H1 (cell line): ENCODE measurements at regions not wholly inside any gene's neighbourhood (a gene's known extent, or its start where the extent isn't known, plus 50 kb on each side); places are given as distances from the start of the nearest gene placed in this dataset.

ENCODE experiments used
- CHD2 ChIP-seq: IDR thresholded peaks from 2 replicates; pipeline ENCODE4 v1.6.1; 2012; ENCODE audit warnings: low read length, improper control_type of control experiment
- EGR1 ChIP-seq: IDR thresholded peaks from 2 replicates; pipeline ENCODE4 v1.6.1; 2011; ENCODE audit warnings: low read depth, low read length, borderline replicate concordance
- RAD21 ChIP-seq, 2 experiments: IDR thresholded peaks in 1 of 2; conservative IDR thresholded peaks in 1 of 2; 2 replicates each; pipeline ENCODE4 v1.6.1; 2011; ENCODE audit warnings: low read depth in 2 of 2, low read length in 2 of 2, improper control_type of control experiment in 1 of 2, inconsistent platforms in 1 of 2, mild to moderate bottlenecking in 1 of 2, moderate library complexity in 1 of 2
- SIN3A ChIP-seq, 2 experiments: IDR thresholded peaks in 1 of 2; conservative IDR thresholded peaks in 1 of 2; 2 replicates each; pipeline ENCODE4 v1.6.1; 2011 to 2012; ENCODE audit warnings: low read length in 2 of 2, improper control_type of control experiment in 1 of 2, low read depth in 1 of 2, mild to moderate bottlenecking in 1 of 2

GRCh38 chrX:7689791-7690412, 153.1 kb upstream of the VCX start (continued):
- TF ChIP-seq RAD21 (IDR thresholded peaks at IDR 0.05 in 1 of 2, conservative IDR thresholded peaks at IDR 0.05 in 1 of 2; ENCODE audit: low read depth in 2 of 2, low read length in 2 of 2) (no peak), CHD2 (no peak), SIN3A (conservative IDR thresholded peaks at IDR 0.05 in 1 of 2, IDR thresholded peaks at IDR 0.05 in 1 of 2; ENCODE audit: low read depth in 1 of 2, low read length in 2 of 2) (no peak), EGR1 (no peak)
